ENCODE measurements at regions not wholly inside any gene's neighbourhood (a gene's known extent, or its start where the extent isn't known, plus 50 kb on each side); places are given as distances from the start of the nearest gene placed in this dataset.
"Not testable (repeated sequence)": the region's sequence is repeated elsewhere in the genome, so short reads cannot be mapped to it uniquely, and the experiment has no call there.

DNA sequence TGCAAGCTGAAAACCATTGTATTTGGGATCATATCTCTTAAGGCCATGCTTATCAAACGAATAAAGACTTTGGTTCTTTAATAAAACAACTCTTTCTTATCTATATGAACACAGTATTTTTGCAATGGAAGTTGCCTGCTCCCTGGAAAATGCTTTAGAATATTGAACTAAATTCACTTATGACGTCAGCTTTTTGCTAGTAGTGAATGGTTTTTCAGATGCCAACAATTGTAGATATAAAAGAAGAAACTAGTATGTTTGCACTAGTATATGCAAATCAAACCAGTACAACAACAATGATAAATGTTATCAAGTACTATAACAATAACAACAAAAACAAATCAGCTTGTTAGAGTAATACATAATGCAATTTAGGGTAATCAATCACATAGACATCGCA is 1462.9 kb downstream of the SUCLG1 start:
- DNase-seq, result no peak

DNA sequence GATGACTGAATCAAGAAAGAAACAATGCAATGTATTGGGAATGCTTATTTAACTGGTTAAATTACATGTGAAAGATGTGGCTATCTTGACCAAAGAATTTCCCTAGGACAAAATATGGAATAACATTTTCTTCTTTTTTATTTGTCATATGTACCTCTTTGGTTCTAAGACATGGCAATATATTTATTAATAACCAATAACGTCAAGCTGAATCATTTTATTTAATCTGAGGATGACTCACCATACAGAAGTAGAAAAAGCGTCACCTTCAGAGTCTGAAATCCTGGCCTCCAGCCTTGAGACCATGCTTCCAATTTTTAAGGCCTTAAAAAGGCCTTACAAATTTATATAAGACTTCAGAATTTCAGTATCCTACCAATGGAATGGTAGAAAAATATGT is 1464.9 kb downstream of the SUCLG1 start:
- DNase-seq, result no peak

DNA sequence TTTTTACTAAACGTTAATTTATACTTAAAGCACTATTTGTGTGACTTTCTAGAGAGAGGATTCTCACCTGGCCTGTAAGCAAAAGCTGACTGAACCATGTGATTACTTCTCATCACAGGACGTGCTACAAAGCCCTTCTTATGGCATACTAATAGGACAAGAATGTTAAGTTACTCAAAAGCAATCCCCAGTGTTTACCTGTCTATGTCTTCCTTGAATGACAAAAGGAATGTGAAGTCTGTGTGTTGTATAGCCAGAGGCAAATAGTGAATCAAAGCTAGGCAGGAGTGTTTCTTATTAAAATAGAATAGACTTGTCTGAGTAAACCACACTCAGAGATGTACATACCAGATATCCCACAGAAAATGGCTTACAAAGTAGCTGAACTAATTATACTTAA is 1465.5 kb downstream of the SUCLG1 start:
- no peak for DNase-seq

DNA sequence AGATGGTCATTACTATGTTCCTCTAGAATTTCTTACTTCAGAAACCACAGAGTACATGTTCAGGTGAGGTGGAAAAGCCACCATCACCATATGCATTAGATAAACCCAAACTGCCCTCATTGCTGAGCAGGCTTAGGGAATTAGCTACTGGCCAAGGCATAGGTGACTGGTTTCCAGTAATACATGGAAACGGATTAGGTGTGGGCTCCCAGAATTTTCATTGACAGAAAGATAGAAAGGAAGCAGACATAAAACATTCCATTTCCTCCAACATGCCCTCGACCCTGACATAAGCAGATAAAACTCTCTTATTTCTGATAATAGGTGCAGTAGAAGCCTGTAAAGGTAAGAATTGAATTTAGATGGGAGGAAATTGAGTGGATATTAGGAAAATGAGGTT is 1466.1 kb downstream of the SUCLG1 start:
- DNase-seq, result no peak

DNA sequence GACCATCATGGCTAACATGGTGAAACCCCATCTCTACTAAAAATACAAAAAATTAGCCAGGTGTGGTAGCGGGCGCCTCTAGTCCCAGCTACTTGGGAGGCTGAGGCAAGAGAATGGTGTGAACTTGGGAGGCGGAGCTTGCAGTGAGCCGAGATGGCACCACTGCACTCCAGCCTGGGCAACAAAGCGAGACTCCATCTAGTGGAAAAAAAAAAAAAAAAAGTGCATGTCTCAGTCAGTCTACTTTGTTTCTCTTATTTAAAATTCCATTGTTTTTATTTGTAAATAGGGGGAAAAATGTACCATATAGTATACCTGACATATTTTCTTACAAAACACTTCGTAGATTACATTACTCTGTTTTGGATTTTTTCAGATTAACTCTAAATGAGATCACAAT is 1471.4 kb downstream of the SUCLG1 start:
- DNase-seq, result not testable (repeated sequence)

DNA sequence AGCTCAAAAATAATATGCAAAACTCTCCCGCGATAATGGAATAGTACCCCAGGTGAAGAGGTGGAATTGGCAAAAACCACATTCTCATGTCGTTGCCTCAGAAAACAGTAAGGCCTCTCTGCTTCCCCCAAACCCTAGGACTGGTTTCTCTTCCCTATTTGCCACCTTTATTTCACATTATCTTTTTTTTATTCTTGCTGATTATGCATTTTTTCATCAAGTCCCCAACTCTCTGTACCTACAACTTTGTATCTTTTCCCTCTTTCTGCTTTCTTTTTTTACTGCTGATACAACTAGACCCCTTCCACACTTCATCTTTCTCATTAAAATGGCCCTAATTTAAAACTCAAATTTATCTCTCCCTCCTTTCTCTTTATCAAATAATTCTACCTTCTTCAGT is 1472.2 kb downstream of the SUCLG1 start:
- DNase-seq, result no peak

DNA sequence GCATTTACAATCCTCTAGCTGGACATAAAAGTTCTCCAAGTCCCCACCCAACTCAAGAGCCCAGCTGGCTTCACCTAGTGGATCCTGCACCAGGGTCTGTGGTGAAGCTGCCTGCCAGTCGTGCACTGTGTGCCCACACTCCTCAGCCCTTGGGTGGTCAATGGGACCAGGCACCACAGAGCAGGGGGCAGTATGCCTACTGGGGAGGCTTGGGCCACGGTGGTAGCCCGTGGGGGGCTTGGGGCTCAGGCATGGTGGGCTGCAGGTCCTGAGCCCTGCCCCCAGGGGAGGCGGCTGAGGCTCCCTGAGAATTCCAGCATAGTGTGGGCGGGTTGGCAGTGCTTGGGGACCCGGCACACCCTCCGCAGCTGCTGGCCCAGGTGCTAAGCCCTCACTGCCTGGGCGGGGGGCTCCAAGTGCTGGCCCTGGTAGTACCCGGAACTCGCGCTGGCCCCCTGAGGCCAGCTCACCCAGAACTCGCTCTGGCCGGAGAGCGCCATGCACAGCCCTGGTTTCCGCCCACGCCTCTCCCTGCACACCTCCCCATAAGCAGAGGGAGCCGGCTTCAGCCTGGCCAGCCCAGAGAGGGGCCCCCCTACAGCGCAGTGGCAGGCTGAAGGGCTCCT is 1473.4 kb downstream of the SUCLG1 start:
- DNase-seq, result peak in 1 of 58 donors; percentile 2

DNA sequence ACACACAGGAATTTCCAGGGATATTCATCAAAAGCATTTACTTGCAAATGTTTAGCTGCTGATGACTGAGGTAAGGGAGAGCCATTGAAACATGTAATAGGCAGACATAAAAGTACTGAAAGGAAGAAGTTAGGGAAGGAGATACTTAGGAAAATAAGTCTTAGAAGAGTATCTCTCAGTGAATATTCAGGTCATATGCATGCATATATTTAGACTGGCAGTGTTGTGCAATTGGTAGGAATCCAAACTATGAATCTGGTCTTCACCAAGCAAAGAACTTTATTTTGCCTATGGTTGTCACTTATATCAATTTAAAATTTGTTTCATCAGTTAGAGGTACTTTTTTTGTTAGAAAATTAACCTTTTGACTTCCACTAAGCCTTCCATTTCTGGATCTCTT is 1490.7 kb downstream of the SUCLG1 start:
- DNase-seq, result no peak

DNA sequence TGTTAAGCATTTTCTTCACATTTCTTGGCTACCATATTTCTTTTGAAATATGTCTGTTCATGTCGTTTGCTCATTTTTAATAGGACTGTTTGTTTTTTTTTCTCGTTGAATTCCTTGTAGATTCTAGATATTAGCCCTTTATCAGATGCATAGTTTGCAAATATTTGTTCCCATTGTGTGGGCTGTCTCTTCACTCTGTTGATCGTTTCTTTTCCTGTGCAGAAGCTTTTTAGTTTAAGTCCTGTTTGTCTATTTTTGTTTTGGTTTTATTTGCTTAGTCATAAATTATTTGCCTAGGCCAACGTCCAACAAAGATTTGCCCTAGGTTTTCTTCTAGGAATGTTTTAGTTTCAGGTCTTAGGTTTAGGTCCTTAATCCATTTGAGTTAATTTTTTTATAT is 1494.7 kb downstream of the SUCLG1 start:
- no peak for DNase-seq

DNA sequence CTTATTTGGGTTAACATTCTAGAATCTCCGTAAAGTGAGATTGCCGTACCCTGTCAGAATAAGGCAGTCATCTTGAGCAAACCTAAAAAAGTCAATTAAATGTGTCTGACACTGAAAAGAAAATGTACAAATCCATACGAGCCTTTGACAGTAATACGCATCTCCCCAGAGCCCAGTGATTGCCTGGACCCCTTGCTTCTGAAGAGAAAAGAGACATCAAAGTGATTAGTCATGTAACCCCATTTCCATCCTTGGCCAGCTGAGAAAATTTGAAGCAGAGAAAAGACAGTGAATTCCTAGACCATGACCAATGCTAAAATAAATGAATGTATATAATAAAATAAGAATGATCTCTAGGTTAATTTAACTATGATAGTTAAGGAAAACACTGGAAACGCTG is 1499.4 kb downstream of the SUCLG1 start:
- no peak for DNase-seq

DNA sequence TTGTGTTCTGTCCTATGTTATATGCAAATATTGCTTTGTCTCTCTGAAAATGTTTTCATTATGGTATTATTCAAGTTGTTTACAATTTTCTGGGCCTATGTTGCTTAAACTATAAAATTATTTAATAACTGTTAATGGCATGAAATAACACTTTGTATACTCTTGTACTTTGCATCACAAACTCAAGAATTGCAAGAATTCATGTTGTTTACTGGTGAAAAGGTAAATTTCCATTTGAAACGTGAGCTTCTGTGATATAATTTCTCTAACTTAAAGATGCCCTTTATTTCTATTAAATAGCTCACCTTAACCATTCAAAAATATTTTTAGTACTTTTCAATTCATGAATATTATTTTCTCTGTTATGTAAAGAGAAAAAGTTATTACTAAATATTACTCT is 1504.2 kb downstream of the SUCLG1 start:
- no peak for DNase-seq

DNA sequence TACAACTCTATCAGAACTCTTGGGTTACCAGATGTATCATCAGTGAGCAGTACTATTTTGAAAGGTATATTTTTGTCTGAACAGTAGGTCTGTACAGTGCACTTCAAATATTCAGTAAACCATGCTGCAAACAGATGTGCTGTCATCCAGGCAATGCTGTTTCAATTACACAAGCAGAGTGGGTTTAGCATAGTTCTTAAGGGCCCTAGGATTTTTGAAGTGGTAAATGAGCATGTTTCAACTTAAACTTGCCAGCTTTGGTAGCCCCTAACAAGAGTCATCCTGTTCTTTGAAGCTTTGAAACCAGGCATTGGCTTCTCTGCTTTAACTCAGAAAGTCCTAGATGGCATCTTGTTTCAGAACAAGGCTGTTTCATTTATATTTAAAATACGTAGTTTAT is 1519.9 kb downstream of the SUCLG1 start:
- DNase-seq, result no peak

DNA sequence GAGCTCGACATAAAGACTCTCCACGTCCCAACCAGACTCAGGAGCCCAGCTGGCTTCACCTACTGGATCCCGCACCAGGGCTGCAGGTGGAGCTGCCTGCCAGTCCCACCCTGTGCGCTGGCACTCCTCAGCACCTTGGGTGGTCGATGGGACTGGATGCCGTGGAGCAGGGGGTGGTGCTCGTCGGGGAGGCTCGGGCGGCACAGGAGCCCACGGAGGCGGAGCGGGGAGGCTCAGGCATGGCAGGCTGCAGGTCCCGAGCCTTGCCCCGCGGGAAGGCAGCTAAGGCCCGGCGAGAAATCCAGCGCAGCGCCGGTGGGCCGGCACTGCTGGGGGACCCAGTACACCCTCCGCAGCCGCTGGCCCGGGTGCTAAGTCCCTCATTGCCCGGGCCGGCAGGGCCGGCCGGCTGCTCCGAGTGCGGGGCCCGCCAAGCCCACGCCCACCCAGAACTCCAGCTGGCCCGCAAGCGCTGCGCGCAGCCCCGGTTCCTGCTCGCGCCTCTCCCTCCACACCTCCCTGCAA is 1520.7 kb downstream of the SUCLG1 start:
- DNase-seq, result not testable (repeated sequence)

DNA sequence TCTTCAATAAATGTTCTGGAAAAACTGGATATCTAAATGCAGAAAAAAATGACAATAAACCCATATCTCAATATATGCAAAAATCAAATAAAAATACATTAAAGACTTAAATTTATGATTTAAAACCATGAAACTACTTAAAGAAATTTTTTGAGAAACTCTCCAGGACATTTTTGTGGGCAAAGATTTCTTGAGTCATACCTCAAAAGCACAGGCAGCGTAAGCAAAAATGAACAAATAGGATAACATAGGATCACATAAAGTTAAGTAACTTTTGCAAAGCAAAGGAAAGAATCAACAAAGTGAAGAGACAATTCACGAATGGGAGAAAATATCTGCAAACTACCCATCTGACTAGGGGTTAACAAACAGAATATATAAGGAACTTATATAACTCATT is 1545.5 kb downstream of the SUCLG1 start:
- DNase-seq, result no peak

DNA sequence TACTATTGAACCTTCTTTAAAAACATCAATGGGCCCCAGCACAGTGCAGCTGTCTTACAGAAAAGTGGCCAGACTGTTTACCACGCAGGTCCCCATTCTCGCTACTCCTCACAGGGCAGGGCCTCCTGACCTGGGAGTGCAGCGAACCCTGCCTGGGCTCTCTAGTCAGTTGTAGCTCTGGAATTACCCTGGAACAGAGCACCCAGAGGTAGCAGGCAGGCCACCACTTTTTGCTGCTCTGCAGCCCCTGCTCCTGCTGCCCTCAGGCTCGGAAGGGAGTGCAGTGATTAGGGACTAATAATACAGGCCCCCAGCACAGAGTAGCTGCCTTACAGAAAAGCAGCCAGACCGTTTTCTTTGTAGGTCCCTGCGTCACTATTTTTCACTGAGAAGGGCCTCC is 1563.0 kb downstream of the SUCLG1 start:
- DNase-seq, result no peak

DNA sequence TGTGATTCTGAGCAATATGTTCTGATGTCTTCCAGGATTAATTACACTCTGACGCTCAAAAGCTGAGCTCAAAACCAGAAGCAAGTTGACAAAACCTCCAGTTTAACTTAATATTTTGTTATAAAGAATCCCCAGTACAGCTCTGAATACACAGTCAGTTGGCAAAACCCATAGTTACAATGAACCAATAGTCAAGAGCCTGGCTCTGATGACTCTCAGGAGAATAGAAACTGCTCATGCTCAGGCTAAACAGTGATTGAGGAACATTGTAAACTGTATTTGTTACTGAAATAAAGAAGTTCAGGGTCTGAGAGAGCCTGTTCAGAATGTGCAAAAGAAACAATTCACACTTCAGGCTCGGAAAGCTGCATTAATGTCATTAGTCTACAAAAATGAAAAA is 1565.9 kb downstream of the SUCLG1 start:
- DNase-seq, result no peak

DNA sequence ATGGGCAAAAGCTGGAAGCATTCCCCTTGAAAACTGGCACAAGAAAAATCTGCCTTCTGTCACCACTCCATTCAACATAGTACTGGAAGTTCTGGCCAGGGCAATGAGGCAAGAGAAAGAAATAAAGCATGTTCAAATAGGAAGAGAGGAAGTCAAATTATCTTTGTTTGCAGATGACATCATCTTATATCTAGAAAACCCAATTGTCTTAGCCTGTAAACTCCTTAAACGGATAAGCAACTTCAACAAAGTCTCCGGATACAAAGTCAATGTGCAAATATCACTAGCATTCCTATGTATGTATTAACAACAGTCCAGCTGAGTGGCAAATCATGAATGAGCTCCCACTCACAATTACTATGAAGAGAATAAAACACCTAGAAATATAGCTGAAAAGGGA is 1579.3 kb downstream of the SUCLG1 start:
- DNase-seq, result no peak

DNA sequence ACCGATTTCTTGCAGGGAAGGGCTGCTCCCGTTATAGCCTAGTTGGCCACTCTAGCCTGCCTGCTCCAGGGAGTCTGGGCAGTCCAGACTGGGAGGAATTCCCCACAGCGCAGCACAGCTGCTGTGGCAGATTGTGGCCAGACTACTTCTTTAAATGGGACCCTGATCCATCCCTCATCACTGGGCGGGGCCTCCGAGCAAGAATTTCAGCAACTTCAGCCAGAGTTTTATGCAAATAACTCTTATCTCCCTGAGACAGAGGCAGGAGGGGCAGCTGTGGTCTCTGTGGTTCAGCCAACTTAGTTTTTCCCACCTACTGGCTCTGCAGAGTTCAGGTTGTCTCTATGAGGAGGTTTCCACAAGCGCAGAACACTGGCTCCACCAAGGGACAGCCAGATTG is 1583.2 kb downstream of the SUCLG1 start:
- no peak for DNase-seq

DNA sequence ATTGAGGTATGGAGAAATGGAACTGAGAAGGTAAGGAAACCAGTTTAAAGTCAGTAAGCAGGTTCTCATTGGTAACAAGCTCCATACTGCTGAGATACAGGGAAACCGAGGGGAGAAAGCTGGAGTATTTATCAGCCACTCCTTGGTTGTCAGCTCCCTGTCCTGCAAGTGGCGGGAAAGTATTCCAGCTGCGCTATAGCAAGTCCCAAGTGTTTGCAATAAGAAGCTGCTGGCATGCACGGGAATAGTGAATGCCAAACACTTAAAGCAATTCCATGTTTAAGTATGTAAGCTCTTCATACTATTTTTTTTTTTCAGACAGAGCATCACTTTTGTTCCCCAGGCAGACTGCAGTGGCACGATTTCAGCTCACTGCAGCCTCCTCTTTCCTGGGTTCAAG is 1601.1 kb downstream of the SUCLG1 start:
- DNase-seq, result no peak

DNA sequence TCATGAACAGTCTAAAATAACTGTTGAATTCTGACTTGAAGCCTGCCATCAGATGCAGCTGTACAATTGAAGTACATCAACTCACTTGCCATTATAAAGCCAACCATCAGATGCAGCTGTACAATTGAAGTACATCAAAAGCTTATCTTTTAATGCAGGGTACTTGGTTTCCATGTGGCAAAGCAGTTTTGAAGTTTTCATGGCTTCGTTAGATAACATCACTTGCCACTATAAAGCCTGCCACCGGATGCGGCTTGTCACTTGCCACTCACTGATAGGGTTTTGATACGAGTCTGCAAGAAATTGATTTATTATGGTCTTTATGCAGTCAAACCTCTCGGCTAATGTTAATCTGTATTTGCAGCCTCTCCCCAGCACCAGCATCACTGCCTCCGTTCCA is 1605.8 kb downstream of the SUCLG1 start:
- DNase-seq, result no peak

DNA sequence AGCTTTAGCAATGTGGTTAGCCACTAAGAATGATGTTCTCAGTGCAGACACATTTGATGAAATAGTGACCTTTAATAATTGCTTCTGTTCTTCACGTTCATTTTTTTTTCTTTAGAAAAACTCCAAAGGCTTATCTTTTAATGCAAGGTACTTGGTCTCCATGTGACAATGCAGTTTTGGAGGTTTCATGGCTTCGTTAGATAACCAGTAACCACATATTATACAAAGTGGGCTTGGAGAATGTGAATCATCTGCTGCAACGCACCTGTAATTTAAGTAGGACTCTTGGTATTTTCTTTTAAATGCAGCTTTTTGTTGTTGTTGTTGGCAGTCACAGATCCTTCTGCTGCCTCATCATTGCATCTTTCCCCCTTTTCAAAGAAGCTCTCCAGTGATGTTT is 1606.3 kb downstream of the SUCLG1 start:
- no peak for DNase-seq

DNA sequence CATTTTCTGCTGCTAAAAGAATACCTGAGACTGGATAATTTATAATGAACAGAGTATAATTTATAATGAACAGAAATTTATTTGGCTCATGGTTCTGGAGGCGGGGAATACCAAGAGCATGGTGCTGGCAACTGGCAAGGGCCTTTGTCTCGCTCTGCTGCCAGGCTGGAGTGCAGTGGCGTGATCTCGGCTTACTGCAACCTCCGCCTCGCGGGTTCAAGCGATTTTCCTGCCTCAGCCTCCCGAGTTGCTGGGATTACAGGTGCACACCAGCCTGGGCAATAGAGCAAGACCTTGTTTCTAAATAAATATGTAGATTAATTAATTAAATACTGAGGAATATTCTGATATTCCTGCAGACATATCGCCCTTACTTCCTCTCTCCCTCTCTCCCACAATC is 1610.8 kb downstream of the SUCLG1 start:
- no peak for DNase-seq

DNA sequence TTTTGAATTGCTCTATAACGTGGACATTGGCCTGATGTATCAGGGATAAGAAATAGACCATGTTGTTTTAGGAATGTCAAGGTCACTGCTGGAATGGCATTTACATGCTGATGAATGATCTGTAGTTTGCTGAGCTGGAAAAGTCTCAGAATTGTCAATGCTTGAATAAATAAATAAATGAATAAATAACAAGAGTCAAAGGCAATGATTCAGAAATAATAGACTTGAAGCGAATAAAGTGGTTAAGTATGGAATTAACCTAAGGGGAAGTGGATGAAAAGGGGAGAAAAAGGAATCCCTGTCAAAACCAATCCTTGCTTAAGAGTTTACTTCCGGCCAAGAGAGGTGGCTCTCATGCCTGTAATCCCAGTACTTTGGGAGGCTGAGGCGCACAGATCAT is 1620.0 kb downstream of the SUCLG1 start:
- no peak for DNase-seq

Measured in anterior cingulate cortex (tissue), 58 donors.